NB4 (cell line): ENCODE measurements at regions not wholly inside any gene's neighbourhood (a gene's known extent, or its start where the extent isn't known, plus 50 kb on each side); places are given as distances from the start of the nearest gene placed in this dataset.

Source experiments
- DNase-seq: peaks from one replicate; pipeline ENCODE4 v3.0.0; 2010; ENCODE audit warnings: low read depth
- H3K4me3 ChIP-seq: one replicate; pipeline ENCODE4 v1.5.1; 2011; ENCODE audit warnings: mild to moderate bottlenecking, low read depth, low read length, moderate library complexity
- MYC ChIP-seq: IDR thresholded peaks from 2 replicates; pipeline ENCODE4 v1.6.1; 2011; ENCODE audit warnings: low read depth, low read length
- POLR2A ChIP-seq: IDR thresholded peaks from 2 replicates; pipeline ENCODE4 v1.6.1; 2011; ENCODE audit warnings: mild to moderate bottlenecking; ENCODE audit not compliant: insufficient read length; ENCODE audit errors: extremely low read depth
- TF ChIP-seq, protein P1 (sequence below): IDR thresholded peaks from one replicate; pipeline ENCODE4 v1.5.1; 2012; ENCODE audit warnings: low read depth, low read length
- TF ChIP-seq, protein P2 (sequence below): IDR thresholded peaks from 2 replicates; pipeline ENCODE4 v1.6.1; 2011; ENCODE audit warnings: low read depth, low read length

DNA sequence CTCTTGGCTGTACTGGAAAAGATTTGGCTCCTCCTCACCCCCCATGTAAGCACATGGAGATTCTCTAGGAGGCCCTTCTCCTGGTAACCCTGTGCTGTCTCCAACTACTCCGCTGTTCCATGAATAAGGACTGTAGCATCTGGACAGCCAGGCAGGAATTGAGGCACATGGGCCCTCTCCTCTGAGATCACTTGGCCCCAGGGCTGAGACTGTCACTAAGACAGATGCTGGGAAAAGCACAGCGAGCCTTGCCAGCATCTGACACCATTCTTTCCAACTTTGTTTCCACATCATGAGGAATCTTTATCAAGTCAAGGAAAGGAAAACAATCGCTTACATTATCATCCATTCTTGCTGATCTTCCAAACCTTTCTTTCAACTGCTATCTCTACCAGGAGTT lies 222.6 kb upstream of the INTU start:
- TF ChIP-seq POLR2A (no peak), MYC (no peak)
- TF ChIP-seq, protein P1, sequence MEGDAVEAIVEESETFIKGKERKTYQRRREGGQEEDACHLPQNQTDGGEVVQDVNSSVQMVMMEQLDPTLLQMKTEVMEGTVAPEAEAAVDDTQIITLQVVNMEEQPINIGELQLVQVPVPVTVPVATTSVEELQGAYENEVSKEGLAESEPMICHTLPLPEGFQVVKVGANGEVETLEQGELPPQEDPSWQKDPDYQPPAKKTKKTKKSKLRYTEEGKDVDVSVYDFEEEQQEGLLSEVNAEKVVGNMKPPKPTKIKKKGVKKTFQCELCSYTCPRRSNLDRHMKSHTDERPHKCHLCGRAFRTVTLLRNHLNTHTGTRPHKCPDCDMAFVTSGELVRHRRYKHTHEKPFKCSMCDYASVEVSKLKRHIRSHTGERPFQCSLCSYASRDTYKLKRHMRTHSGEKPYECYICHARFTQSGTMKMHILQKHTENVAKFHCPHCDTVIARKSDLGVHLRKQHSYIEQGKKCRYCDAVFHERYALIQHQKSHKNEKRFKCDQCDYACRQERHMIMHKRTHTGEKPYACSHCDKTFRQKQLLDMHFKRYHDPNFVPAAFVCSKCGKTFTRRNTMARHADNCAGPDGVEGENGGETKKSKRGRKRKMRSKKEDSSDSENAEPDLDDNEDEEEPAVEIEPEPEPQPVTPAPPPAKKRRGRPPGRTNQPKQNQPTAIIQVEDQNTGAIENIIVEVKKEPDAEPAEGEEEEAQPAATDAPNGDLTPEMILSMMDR = no peak
- TF ChIP-seq, protein P2, sequence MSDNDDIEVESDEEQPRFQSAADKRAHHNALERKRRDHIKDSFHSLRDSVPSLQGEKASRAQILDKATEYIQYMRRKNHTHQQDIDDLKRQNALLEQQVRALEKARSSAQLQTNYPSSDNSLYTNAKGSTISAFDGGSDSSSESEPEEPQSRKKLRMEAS = no peak
- no peak overlapping the region for H3K4me3 ChIP-seq
- no peak for DNase-seq

- H3K4me3 ChIP-seq = no peak overlapping the region
- DNase-seq = no peak
- no peak for TF ChIP-seq POLR2A
- TF ChIP-seq, protein P2 = no peak
- TF ChIP-seq MYC = no peak
- TF ChIP-seq, protein P1 = no peak
Observed at GRCh38 chr4:127410644-127411043, 222.1 kb upstream of the INTU start.

DNA sequence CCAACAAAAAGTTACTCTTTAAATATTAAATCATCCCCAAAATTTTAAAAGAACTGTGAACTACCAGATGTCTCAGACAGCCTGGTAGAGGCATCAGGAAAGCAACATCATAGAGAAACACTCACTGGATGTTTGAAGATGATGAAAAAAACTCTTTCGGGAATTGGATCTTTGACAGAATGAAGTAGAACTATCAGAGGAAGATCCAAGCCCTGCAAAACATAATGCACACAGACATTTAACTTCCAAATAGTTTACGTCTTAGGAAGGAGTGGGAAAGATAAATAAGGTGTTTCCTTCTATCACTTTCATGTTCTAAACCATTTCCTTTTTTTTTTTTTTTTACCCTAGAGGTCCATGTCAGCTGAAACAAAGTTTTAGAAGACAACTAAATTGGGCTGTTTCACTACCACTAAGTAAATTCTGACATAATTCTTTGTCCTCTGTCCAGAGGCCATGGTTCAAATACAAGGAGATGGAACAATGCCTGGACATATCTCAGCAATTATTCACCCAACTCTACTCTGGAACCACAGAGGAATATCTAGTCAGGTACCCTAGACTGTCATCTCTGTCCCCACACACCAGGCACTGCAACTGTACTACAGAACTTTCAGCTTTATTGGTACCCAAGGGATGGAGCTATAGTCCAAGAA lies 217.7 kb upstream of the INTU start:
- H3K4me3 ChIP-seq = no peak overlapping the region
- no peak for DNase-seq
- TF ChIP-seq, protein P1 = no peak
- TF ChIP-seq MYC (no peak), POLR2A (no peak)
- TF ChIP-seq, protein P2 = no peak

DNA sequence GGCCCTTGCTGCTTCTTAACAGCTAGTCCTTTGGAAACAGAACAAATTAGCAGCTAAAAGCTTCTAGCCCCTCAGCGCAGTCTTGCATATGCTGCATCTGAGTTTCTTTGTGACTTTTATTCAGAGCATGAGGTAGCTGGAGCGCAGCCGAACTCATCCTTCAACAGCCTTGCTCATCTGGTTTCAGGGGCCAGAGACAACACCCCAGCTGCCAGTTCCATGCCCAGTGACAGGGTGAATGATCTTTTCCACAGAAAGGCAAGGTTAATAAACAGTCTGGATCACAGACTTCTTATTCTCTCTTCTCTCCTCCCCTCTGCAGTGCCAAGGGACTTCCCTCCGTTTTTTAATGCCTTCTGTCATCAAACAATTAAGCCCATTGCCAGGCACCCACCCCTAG lies 216.6 kb upstream of the INTU start:
- DNase-seq = no peak
- TF ChIP-seq, protein P1 = no peak
- no peak for TF ChIP-seq POLR2A
- TF ChIP-seq, protein P2 = no peak
- TF ChIP-seq MYC = no peak
- H3K4me3 ChIP-seq = no peak overlapping the region

DNA sequence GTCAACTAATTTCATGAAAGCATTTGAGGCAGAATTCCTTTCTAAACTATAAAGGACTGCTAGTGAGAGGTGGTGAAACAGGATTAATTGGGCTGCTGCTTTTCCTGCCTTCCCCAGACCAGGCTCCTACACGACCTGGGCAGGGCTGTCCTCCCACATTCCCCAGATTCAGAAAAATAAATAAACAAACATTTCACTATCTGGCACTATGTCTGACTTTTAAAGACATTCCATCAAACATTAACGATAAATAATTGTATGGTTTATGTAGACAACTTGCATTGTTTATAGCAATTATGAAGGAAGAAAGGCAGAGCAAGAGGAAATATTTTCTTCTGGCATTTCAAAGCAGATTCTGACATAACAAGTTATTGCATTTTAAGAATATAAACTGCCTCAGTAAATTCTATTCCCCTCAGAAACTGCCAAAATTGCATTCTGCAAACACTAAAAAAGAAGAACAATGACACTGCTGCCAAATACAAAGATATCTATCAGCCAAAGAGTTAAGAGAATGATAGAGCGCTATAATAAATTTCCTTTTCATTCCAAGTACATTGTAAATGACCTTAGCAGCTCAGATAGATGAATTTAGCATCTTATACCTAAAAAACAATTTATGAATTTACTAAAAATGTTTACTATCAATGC lies 214.7 kb upstream of the INTU start:
- DNase-seq = no peak
- TF ChIP-seq, protein P2 = no peak

GRCh38 chr4:127419431-127419830 lies 213.3 kb upstream of the INTU start:
- TF ChIP-seq, protein P1 = no peak
- no peak for TF ChIP-seq MYC
- TF ChIP-seq POLR2A = no peak
- DNase-seq = no peak
- no peak overlapping the region for H3K4me3 ChIP-seq

More for the DNA sequence above, 214.7 kb upstream of the INTU start:
- H3K4me3 ChIP-seq = no peak overlapping the region
